ENCODE measurements at regions not wholly inside any gene's neighbourhood (a gene's known extent, or its start where the extent isn't known, plus 50 kb on each side); places are given as distances from the start of the nearest gene placed in this dataset.

DNA sequence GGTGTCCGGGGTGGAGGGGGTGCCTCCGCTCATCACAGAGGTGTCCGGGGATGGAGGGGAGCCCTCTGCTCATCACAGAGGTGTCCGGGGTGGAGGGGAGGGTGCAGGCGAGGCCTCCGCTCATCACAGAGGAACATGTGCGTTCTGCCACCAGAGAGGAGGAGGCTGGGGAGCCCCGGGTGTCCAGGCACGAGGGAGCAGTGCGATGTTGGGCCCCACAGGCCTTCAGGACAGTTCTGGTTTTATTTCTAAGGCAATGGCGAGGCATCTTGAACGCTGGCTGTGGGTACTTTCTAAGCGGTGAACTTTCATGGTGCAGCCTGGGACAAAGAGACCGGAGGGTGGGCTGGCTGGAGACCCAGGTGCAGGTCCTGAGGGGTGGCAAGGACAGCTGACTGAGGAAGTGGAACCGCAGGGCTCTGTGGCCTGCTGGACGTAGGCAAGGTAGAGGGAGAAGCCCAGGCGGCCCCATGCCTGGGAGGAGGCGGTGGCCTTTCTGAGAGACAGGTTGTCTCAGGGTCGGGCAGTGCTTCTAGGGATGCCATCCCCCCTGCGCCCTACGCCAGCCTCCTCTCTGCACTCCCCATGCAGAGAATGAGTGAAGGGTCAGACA lies 196.6 kb upstream of the SALL3 start:
- TF ChIP-seq GLIS3 (CRISPR knock-in tag; IDR thresholded peaks at IDR 0.05) (no peak), CSDC2 (CRISPR knock-in tag; IDR thresholded peaks at IDR 0.05) (no peak), ZFP30 (CRISPR knock-in tag; IDR thresholded peaks at IDR 0.05) (no peak), ZFP3 (CRISPR knock-in tag; IDR thresholded peaks at IDR 0.05) (no peak), ESRRG (CRISPR knock-in tag; IDR thresholded peaks at IDR 0.05) (no peak), ARNTL (CRISPR knock-in tag; IDR thresholded peaks at IDR 0.05; ENCODE audit: borderline replicate concordance, low read depth) (no peak)
